ENCODE measurements at regions not wholly inside any gene's neighbourhood (a gene's known extent, or its start where the extent isn't known, plus 50 kb on each side); places are given as distances from the start of the nearest gene placed in this dataset.

GRCh38 chr2:107602801-107603200, 223.9 kb upstream of the RGPD4 start:
- TF ChIP-seq POLR2A (IDR thresholded peaks at IDR 0.05; ENCODE audit: low read length) (no peak), GATA1 (IDR thresholded peaks at IDR 0.05; ENCODE audit: low read depth, low read length) (no peak)

Data from erythroblast (primary cell).